WTC11 (cell line): ENCODE measurements at regions not wholly inside any gene's neighbourhood (a gene's known extent, or its start where the extent isn't known, plus 50 kb on each side); places are given as distances from the start of the nearest gene placed in this dataset.

Experiments used
- ATAC-seq: fragments of 200-7000 bp; cut with Tn5 transposase; 2 replicates; pipeline ENCODE4 v1.10.0; 2021; ENCODE audit warnings: mild to moderate bottlenecking, moderate library complexity
- CTCF ChIA-PET: fragments of 300-600 bp; sonication (Branson Sonifier 250); formaldehyde crosslinking; loops from one replicate; lab custom pipeline; 2021; ENCODE audit warnings: antibody characterized with exemption; lab: Charles Lee
- POLR2A ChIA-PET: fragments of 350-600 bp; sonication (Branson Sonifier 250); formaldehyde crosslinking; loops from one replicate; lab custom pipeline; 2021; ENCODE audit warnings: antibody characterized with exemption; lab: Charles Lee
- DNase-seq: peaks from one replicate; pipeline ENCODE4 v3.0.0; 2021; ENCODE audit warnings: low spot score
- H3K27ac Mint-ChIP-seq: 2 replicates; pipeline ENCODE4 v1.8.0; 2021; ENCODE audit warnings: mixed read lengths
- H3K27me3 Mint-ChIP-seq: 2 replicates; pipeline ENCODE4 v1.8.0; 2021; ENCODE audit warnings: low read depth, mild to moderate bottlenecking, moderate library complexity, mixed read lengths
- H3K36me3 Mint-ChIP-seq: 2 replicates; pipeline ENCODE4 v1.8.0; 2021; ENCODE audit warnings: mixed read lengths
- H3K4me1 Mint-ChIP-seq: 2 replicates; pipeline ENCODE4 v1.8.0; 2022; ENCODE audit warnings: mixed read lengths
- H3K4me3 Mint-ChIP-seq: 2 replicates; pipeline ENCODE4 v1.8.0; 2021; ENCODE audit warnings: mild to moderate bottlenecking, moderate library complexity, mixed read lengths
- H3K9me3 Mint-ChIP-seq: 2 replicates; pipeline ENCODE4 v1.8.0; 2021; ENCODE audit warnings: mixed read lengths
- AFF4 ChIP-seq: sonication (generic); formaldehyde crosslinking; IDR thresholded peaks from 2 replicates; pipeline ENCODE4 v1.8.1; 2023; ENCODE audit warnings: mild to moderate bottlenecking, missing genetic modification reagents, borderline replicate concordance
- MXD4 ChIP-seq: fragments of 250-450 bp; sonication (Bioruptor Pico); IDR thresholded peaks from 2 replicates; pipeline ENCODE4 v1.8.0; 2021; ENCODE audit warnings: mild to moderate bottlenecking, moderate library complexity, borderline replicate concordance
- STAT6 ChIP-seq: sonication (generic); formaldehyde crosslinking; conservative IDR thresholded peaks from 2 replicates; pipeline ENCODE4 v1.8.1; 2023; ENCODE audit warnings: mild to moderate bottlenecking, low read depth, missing genetic modification reagents, moderate library complexity
- TEAD4 ChIP-seq: sonication (generic); formaldehyde crosslinking; IDR thresholded peaks from 2 replicates; pipeline ENCODE4 v1.8.0; 2022; ENCODE audit warnings: mild to moderate bottlenecking, missing genetic modification reagents
- ZNF138 ChIP-seq: sonication (generic); formaldehyde crosslinking; conservative IDR thresholded peaks from 2 replicates; pipeline ENCODE4 v1.8.1; 2022; ENCODE audit warnings: mild to moderate bottlenecking, moderate library complexity, missing genetic modification reagents
- ZNF512 ChIP-seq: sonication (generic); formaldehyde crosslinking; IDR thresholded peaks from 2 replicates; pipeline ENCODE4 v1.8.1; 2022; ENCODE audit warnings: missing genetic modification reagents, borderline replicate concordance
- ZNF532 ChIP-seq: fragments of 250-450 bp; sonication (Bioruptor Pico); IDR thresholded peaks from 2 replicates; pipeline ENCODE4 v1.9.0; 2021; ENCODE audit warnings: mild to moderate bottlenecking, borderline replicate concordance

GRCh38 chr20:24273251-24273650, 196.2 kb upstream of the SYNDIG1 start (continued):
- no peak for TF ChIP-seq ZNF532 (CRISPR knock-in tag)

- CTCF ChIA-PET = interaction anchor here (0.9 kb wide), 1 partner anchor 57 kb away, joined by 4 read pairs; no protein-coding TSS in a partner anchor
- Mint-ChIP-seq H3K27ac (no peak overlapping the region), H3K9me3 (no peaks in the 10 kb centered on the region), H3K4me3 (no peak overlapping the region), H3K27me3 (no peaks in the 10 kb centered on the region; the same call in 1 of the 2 replicates), H3K4me1 (peaks cover 3% of the 10 kb centered on the region; the same call in 1 of the 2 replicates), H3K36me3 (no peaks in the 10 kb centered on the region)
- DNase-seq (no peak), ATAC-seq (no peak)
- POLR2A ChIA-PET = no interaction called here
- TF ChIP-seq MXD4 (CRISPR knock-in tag) (no peak), ZNF512 (CRISPR knock-in tag) (no peak), ZNF138 (CRISPR knock-in tag) (no peak), STAT6 (no peak)
Measured at GRCh38 chr20:24261351-24261750, 208.1 kb upstream of the SYNDIG1 start.

GRCh38 chr20:24257171-24257570, 212.3 kb upstream of the SYNDIG1 start:
- POLR2A ChIA-PET = no interaction called here
- Mint-ChIP-seq H3K27me3 (no peaks in the 10 kb centered on the region; the same call in 1 of the 2 replicates), H3K27ac (no peak overlapping the region), H3K36me3 (no peaks in the 10 kb centered on the region), H3K4me3 (no peak overlapping the region), H3K9me3 (no peaks in the 10 kb centered on the region), H3K4me1 (peaks cover 1% of the 10 kb centered on the region; the same call in 1 of the 2 replicates)
- CTCF ChIA-PET = no interaction called here
- no peak for ATAC-seq
- DNase-seq = no peak
- TF ChIP-seq TEAD4 (CRISPR knock-in tag) (no peak), AFF4 (CRISPR knock-in tag) (no peak)
